ENCODE measurements at regions not wholly inside any gene's neighbourhood (a gene's known extent, or its start where the extent isn't known, plus 50 kb on each side); places are given as distances from the start of the nearest gene placed in this dataset.

DNA sequence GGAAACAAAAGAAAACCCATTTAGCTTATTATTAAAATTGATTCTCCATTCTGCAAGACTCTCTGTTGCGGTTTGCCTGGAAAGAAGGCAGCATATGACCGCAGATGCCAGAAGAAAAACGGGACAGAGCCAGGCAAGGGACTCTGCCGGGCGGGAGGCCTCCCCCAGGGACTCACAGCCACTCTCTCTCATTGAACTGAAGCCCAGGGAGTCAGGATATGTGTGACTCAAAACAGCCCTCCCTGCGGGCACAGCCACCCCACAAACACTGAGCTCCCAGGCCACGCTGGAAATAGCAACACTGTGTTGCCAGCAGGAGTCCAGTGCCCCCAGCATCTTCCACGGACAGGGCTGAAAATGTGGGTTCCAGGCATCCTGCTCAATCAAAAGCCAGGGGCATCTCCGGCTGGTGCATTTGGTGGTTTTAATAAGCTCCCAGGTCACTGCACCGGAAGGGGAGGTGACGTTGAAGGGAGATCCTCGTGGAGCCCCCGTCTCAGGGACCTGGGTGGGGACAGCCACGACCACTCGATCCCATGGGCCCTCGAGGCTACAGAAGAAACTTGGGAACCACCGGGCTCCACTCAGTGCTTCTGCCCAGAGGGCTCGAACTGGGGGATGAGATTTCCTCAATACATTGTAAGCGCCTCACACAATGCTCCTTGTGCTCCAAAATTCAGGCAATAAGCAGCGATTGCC is 624.5 kb downstream of the TBC1D22A start:
- no peak for TF ChIP-seq GATA2 (IDR thresholded peaks at IDR 0.05; ENCODE audit: low read depth, low read length)
- TF ChIP-seq GATA3 (IDR thresholded peaks at IDR 0.05; ENCODE audit: low read depth, low read length), result no peak
